RPMI7951 (cell line): ENCODE measurements at regions not wholly inside any gene's neighbourhood (a gene's known extent, or its start where the extent isn't known, plus 50 kb on each side); places are given as distances from the start of the nearest gene placed in this dataset.
"Not testable (repeated sequence)": the region's sequence is repeated elsewhere in the genome, so short reads cannot be mapped to it uniquely, and the experiment has no call there.

Experiments used
- DNase-seq: peaks from one replicate; pipeline ENCODE4 v3.0.0-alpha.2; 2012; ENCODE audit warnings: low read depth

DNA sequence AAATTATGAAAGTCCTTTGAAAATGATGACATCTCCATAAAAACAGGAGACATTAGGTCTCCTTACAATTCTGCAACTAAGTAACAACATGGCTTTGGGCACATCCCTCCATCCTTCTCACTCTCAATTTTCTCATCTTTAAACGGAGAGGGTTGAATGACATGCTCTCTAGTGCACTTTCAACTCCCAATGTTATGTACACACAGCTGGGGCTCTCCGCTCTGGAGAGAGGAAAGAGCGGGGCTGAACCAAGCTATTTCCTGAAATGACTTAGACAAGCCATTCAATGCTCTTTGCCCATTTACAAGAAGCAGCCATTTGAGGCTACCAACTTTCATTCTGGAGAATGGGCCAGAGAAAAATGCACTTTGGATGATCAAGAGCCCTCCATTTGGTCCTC is 144.2 kb upstream of the BNIP2 start:
- no peak for DNase-seq

DNA sequence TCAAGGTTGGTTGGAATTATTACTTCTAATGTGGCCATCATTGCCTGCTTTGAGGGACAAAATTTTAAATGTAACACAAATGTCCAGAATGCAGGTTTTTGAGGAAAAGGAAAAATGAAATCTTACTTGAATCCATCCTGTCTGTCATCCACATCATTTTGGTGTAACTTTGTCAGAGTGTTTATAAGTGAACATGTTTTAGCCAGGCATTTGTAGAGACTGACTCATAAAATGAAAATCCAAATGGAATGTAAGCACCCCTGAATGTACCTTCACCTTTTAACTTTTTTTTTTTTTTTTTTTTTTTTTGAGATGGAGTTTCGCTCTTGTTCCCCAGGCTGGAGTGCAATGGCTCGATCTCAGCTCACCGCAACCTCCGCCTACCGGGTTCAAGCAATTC is 141.8 kb upstream of the BNIP2 start:
- DNase-seq: no peak

DNA sequence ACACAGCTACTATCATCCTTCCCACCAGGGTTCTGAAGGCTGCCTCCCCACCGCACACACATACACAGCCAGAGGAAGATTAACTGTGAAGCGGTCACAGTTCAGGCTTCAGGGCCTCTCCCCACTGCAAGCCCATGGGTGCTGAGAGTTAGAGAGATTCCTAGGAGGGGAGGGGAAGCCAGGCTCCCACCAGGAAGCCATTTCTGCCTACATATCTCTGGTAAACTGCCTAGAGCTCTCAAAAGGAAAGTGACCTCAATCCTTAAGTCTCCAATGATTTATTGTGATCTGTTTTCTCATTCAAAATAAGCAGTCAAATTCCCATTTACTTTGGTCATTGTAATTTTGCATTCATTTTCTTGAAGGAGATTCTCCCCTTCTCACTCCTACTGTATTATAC is 141.0 kb upstream of the BNIP2 start:
- DNase-seq: no peak

DNA sequence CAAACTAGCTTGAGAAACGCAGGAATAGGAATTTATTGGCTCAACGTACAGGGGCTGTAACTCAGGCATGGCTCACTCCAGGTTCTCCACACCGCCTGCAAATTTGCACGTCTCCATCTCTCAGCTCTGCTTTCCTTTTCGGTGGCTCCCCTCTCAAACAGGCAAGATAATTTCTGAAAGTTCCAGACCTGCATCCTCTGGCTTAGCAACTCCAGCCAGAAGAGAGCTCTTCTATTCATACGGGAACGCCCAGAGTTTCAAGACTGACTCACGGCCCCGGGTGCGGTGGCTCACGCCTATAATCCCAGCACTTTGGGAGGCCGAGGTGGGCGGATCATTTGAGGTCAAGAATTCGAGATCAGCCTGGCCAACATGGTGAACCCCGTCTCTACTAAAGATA is 139.7 kb upstream of the BNIP2 start:
- DNase-seq: peak; percentile 5

DNA sequence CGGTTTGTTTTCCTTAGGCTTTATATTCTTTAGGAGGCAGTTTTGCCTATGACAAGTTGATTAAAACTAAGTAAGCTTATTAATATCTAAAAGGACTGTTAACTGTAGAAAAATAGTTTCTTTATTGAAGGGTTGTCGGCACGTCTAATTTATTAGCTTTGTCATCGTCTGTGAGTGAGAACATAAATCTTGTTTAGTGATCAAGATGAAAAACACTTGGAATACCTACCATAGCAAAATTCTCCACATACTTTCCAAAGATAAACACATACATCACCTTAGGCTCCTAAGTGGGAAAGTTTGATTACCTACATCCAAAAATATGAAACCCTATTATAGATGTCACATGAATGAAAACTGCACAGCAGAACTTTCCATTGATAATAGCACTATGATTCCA is 139.1 kb upstream of the BNIP2 start:
- no peak for DNase-seq

DNA sequence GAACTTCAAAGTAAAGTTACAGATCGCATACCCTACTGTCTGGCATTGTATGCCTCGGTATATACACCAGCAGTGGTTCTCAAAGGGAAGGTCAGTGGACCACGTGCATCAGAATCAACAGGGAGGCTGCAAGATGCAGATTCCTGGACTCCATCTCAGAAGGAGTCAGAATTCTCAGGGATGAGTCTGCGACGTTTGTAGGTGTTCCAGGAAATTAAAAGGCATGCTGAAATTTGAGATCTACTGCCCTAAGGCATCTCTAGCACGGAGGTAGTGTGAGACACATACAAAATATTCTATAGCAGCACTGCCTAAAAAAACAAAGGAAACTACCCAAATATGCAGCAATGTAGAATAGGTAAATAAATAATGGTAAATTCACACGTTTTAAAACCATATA is 136.8 kb upstream of the BNIP2 start:
- DNase-seq: no peak

DNA sequence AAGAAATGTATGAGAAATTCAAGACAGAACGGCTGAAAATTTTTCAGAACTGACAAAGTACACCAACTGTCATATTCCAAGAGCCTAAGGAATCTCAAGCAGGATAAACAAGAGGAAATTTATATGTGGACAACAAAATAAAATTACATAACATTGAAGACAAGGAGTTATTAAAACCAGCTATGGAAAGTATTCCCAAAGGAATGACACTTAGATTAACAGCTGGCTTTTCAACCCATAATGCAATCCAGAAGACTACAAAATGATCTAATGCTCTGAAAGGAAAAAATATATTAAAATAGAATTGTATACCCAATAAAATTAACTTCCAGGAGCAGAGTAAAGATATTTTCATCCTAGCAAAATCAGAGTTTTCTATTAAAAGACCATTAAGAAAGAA is 132.2 kb upstream of the BNIP2 start:
- DNase-seq: no peak

DNA sequence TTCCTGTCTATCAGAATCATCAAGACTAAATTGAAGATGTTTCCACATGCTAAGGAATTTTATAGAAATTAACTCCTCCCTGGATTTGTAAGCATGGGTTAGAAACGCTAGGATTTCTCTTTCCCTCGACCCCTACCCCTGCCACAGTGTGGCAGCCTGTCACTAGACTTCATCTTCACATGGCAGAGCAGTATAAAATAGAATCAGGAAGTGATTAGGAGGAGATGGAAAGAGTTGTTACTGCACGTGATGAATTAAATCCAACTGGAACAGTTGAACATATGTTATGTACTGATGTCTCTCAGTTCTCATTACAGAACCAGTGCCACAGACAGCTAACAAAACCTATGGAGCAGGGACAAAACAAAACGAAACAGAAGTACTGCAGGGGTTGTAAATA is 130.0 kb upstream of the BNIP2 start:
- no peak for DNase-seq

DNA sequence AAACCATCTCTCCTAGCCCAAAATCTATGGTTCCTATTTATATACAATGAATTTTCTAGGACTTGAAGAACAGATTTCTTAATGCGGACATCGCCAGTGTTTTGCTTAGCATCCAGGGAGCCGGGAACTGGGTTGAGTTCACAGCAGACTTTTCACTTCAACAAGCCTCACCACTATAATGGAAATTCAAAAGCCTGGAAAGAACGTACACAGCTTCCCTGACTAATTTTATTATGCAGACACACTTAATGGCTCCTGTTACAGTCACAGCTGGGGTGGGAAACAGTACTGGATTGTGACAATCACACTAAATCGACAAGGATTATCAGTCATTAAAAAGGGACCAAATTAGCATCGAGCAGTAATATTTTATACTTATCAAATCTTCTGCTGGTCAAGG is 129.2 kb upstream of the BNIP2 start:
- DNase-seq: no peak

DNA sequence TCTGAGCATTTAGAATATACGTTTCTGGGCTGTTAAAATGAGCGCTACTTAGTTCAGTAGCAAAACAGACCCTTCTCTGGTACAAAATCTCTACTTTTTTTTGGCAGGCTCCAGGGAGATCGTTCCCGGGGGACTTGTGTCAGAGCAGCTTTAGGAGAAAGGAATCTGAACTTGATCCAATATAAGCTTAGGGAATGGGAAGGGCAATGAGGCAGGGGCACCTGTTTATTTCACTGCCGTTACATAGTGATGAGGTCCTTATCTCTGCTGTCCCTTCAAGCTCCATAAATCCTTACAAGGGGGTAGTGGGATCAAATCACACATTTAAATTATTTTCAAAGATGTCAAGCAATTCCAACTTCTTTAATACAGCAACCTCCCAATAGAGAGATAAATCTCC is 128.7 kb upstream of the BNIP2 start:
- no peak for DNase-seq

DNA sequence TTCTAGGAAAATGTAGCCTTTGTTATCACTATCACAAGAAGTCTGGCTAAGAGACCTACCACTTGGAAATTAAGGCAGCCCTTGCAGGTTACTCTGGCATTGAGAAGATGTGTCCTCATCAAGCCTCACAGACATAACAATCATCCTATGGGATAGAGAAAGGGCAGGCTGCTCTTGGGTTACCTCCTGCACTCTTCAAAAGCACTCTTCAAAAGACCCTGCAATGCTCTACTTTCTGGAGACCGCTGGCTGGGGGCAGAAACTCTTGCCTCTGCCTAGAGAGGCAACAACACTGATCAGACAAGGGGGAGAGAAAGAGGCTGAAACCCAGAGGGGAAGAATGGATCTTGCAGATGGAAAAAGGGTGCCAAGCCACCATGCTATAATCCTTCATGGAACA is 127.9 kb upstream of the BNIP2 start:
- DNase-seq: no peak

DNA sequence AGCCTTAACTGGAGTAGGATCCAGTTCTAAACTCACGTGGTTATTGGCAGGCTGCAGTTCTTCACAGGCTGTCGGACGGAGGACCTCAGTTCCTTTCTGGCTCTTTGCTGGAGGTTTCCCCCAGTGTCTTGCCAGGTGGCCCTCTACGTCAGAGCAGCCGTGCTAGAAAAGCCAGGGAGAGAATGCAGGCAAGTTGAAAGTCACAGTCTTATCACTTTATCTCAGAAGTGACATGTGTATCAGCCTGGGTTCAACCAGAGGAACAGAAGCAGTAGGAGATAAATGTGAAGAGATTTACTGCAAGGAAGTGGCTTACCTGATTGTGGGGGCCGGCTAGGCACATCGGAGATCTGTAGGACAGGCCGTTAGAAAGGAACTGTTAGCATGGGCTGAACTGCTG is 125.3 kb upstream of the BNIP2 start:
- no peak for DNase-seq

DNA sequence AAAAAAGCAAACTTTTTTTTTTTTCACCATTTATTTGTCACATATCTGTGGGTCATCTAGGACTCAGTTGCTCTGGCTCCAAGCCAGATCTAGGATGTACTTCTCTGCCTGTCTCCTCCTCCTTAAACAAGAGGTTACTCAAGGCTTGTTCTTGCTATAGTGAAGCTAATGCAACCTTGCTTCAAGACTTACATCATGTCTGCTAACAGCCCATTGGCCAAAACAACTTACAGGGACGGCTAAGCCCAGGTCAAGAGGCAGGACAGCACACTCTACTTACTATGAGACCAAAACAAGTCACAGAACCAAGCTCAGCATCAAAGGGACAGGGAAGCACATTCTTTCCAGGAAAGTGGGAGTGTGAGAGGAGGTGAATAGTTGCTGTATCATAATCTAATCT is 123.8 kb upstream of the BNIP2 start:
- no peak for DNase-seq

DNA sequence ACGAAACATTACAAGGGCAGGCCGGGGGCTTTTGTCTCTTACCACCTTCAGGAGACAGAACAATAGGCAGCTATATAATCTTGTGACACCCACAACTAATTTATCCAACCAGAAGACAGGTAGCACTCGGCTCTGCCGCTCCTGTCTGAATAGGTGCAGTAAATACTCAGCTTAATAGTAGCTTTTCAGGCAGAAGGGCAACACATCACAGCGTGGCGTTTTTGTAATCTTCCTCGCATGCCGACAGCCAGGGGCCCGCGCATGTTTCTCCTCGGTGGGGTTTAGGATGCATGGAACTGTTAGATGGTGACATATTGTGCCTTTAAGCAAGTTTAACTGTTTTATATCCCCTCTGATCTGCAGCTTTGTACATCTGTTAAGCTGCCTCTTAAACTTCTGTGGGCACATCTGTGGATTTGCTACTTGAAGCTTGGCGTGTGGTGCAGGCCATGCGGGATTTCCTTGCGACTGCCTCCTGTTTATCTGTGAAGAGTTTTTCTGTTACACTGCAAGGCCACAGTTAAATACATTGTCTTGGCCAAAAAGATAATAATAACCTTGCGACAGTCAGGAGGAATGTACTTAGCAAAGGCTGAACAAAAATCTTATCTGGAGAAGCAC is 123.2 kb upstream of the BNIP2 start:
- DNase-seq: no peak

DNA sequence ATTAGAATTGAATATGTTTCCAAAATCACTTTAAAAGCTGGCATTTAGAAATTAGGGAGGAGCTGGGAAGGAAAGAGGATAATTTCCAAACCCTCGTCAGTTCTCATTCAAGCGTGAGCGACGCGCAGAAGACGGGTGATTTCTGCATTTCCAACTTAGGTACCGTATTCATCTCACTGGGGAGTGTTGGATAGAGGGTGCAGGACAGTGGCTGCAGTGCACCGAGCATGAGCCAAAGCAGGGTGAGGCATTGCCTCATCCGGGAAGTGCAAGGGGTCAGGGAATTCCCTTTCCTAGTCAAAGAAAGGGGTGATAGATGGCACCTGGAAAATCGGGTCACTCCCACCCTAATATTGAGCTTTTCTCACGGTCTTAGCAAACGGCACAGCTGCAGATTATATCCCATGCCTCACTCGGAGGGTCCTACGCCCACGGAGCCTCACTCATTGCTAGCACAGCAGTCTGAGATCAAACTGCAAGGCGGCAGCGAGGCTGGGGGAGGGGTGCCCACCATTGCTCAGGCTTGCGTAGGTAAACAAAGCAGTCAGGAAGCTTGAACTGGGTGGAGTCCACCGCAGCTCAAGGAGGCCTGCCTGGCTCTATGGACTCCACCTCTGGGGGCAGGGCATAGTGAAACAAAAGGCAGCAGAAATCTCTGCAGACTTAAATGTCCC is 114.3 kb upstream of the BNIP2 start:
- DNase-seq: not testable (repeated sequence)

DNA sequence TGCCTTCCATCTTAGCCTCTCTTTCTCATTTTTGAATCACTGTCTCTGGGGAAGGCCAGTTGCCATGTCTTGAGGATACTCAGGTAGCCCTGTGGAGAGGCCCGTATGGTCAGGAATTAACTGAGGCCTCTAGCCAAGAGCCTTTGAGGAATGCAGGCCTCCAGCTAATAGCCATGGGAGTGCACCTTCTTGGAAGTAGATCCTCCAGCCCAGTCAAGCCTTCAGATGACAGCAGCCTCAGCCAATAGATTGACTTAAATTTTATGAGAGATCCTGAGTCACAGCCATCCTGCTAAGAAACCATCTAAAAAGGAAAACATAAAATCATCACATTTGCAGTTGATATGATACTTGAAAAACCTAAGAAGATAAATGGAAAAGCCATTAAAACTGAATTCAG is 112.5 kb upstream of the BNIP2 start:
- DNase-seq: no peak

DNA sequence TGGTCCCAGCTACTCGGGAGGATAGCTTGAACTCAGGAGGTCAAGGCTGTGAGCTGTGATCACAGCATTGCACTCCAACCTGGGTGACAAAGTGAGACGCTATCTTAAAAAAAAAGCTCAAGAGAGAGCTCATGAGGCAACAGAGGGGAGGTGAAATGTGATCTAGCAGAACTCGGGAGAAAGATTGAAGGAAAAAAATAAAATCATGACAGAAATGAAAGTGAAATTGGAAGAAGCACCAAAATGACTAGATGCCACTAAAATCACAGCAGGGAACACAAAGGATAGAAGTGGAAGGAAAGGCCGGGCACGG is 109.4 kb upstream of the BNIP2 start:
- DNase-seq: no peak

DNA sequence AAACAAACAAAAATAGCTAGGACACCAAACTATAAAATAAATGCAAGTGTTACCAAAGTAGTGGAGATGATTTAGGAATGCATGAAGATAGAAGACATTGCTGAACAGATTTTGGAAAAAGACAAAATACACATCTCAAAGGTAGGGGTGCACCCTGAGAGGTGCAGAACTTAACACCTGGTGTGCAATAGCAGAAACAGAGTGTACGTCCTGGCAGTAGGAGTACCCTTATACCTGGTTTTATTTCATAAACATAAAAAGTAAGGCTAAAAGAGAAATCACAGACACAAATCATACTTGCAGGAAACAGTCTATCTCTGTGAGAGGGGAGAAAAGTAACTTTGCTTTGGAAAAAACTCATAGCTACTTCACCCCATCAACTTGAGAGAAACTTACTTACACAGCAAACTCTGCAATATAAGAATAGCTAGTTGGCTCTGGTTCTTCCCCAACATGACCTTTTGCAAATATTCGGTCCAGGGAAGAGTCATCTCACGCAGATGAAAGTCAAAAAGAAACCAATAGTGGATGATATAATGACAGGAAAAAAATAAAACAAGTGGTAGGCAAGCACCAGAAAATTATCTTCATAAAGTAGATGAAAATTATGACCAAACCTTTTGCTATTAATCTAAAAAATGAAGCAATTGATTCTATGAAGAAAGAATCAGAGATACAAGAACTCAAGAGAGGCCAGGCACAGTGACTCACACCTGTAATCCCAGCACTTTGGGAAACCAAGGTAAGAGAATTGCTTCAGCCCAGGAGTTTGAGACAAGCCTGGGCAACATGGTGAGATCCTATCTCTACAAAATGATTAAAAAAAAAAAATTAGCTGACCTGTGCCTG is 108.9 kb upstream of the BNIP2 start:
- no peak for DNase-seq

DNA sequence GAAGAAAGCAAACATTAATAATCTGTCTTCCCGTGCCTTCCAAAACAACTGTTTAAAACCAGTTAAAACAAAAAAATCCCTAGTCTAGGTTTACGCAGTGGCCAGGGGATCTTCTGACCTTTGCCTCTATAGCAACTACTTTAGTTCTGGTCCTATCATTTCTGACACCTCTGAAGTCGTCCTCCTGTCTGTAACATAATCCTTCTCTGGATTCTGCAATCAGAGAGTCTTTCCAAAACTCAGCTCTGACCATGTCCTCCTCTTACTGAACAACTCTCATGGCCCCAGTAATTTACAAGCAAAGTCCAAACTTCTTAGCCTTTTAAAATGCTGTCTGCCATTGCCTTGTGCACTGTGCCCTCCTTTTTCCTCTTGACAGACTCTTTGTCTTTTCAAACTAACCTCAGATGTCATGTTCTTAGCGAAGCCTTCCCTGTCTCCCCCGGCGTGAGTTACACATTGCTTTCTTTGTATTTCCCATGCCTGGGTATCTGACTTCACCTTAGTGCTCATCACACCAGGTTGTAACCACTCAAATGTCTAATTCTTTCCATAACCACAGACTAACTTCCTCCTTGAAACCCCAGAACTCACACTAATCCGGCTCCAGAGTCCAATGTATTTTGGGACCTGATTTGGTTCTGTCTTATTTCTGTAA is 105.2 kb upstream of the BNIP2 start:
- DNase-seq: no peak

DNA sequence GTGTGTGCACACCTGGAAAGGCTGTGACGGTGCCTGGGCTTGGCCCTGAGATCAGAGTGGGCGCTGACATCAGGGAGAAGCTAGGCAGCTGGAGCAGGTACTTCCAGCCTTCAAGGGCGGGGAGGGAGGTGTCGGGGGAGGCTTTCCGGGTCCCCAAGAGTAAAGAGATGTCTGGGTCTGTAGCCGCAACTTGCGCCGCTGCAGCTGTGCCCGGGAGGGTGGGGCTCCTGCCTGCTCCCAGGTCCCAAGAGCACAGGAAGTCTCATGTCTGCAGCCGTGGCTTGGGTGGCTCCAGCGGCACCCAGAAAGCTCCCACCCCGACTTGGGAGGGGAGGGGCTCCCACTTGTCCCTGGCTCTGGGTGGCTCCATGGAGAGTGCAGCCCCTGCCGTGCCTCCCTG is 103.2 kb upstream of the BNIP2 start:
- DNase-seq: no peak

DNA sequence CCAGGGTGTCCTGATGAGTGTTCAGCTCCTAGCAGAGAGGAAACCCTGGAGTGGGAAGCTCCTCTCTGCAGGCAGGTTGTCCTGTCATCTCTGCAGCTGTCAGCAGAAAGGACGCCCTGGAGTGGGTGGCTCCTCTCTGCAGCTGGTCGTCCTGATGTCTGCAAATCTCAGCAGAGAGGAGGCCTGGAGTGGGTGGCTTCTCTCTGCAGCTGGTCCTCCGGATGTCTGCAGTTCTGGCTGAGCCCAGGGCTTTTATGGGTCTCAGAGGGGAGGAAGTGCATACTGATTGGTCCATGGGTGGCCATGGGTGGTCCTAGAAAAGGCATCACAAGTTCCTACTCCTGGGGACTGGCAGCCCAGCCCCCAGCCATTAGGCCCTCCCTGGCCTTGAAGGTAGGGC is 102.6 kb upstream of the BNIP2 start:
- no peak for DNase-seq

DNA sequence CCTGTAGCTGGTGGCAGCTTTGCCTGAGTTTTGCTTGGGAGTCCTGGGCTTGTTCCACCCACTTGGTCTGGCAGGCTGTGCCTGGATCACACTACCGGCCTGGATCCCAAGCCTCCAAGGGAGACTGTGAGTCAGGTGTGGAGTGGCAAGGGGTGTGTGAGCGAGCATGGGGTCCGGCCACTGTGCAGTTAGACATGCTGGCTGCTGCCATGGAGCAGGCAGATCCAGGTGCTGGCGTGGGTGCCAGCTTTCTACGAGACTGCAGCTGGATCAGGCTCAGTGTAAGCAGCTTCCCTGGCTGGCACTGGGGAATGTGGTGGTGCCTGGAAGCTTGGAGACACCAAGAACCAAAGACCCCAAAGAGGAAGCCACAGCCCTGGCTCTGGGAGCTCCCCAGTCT is 102.0 kb upstream of the BNIP2 start:
- no peak for DNase-seq

DNA sequence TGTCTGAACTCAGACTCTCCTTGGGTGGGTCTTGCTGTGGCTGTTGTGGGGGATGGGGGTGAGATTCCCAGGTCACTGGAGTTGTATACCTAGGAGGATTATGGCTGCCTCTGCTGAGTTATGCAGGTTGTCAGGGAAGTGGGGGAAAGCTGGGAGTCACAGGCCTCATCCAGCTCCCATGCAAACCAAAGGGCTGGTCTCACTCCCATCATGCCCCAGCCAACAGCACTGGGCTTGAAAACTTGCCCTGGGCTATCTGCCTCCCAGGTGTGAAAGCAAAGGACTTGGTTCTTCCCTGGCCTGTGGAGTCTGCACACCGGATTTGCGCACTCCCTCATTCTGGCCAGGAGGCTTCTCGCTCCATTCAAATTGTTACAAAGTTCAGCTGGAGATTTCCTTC is 97.3 kb upstream of the BNIP2 start:
- DNase-seq: not testable (repeated sequence)
